ENCODE measurements at regions not wholly inside any gene's neighbourhood (a gene's known extent, or its start where the extent isn't known, plus 50 kb on each side); places are given as distances from the start of the nearest gene placed in this dataset.

GRCh38 chrX:118218940-118219339 is 102.3 kb upstream of the KLHL13 start:
- TF ChIP-seq CTCF (conservative IDR thresholded peaks at IDR 0.05; ENCODE audit: low read depth in 2 of 2) (no peak), EZH2phosphoT487 (IDR thresholded peaks at IDR 0.05; ENCODE audit: unreplicated experiment) (no peak), POLR2AphosphoS5 (IDR thresholded peaks at IDR 0.05; ENCODE audit: low read depth) (no peak), EZH2 (IDR thresholded peaks at IDR 0.05; ENCODE audit: low read depth, unreplicated experiment) (no peak), ETS1 (IDR thresholded peaks at IDR 0.05) (no peak), STAT1 (IDR thresholded peaks at IDR 0.05; ENCODE audit: unreplicated experiment) (no peak), REST (IDR thresholded peaks at IDR 0.05; ENCODE audit: unreplicated experiment) (no peak)

All from GM23338 (cell line).